Astrocyte (in vitro differentiated cells and primary cell): ENCODE measurements at regions not wholly inside any gene's neighbourhood (a gene's known extent, or its start where the extent isn't known, plus 50 kb on each side); places are given as distances from the start of the nearest gene placed in this dataset.

Experiments used
- CTCF ChIP-seq: IDR thresholded peaks from 2 replicates; pipeline ENCODE4 v1.5.1; 2011; ENCODE audit warnings: low read depth, mild to moderate bottlenecking, inconsistent platforms, low read length, moderate library complexity; ENCODE audit not compliant: insufficient read depth
- EZH2 ChIP-seq: IDR thresholded peaks from 2 replicates; pipeline ENCODE4 v1.6.1; 2012; ENCODE audit warnings: mild to moderate bottlenecking, low read length, inconsistent platforms; ENCODE audit not compliant: insufficient read depth

DNA sequence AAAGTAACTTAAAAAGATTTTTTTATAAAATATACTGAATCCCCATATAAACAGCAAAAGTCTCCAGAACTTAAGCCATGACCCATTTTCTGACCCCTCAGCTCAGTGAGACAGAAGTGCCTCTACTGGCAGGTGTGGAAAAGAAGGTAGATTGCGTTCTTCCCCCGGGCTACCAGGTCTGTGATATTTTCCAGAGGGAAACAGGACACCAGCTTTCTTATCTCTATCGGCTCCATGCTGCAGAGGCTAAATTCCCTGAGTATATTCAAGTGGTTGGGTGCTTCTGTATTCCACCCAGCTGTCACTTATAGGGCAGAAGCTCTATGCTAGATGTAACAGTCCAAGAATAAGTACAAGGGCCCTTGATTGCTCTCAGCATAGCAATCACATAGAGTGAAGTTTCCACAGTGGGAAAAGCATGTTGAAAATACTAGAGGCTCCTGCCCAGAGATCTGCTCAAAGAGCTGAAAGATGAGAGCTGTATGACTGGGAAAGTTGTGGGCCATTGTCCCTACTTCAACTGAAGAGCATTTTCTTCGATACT is 687.3 kb downstream of the CDH11 start:
- TF ChIP-seq CTCF, result no peak
- TF ChIP-seq EZH2, result no peak
